Spleen (tissue), 8 donors: ENCODE measurements at regions not wholly inside any gene's neighbourhood (a gene's known extent, or its start where the extent isn't known, plus 50 kb on each side); places are given as distances from the start of the nearest gene placed in this dataset.

Source experiments
- DNase-seq: peaks from one replicate; pipeline ENCODE4 v3.0.0-alpha.2; 2020
- H3K27ac ChIP-seq, 8 donors: fragments of 200-600 bp; sonication (generic) in 7 of 8; 1 replicate in 4 of 8; 2 replicates in 4 of 8; pipeline versions ENCODE4 v1.5.0 to v1.8.0; 2016 to 2021; ENCODE audit warnings: inconsistent platforms in 4 of 8, mild to moderate bottlenecking in 4 of 8, moderate library complexity in 1 of 8
- H3K27me3 ChIP-seq, 7 donors: fragments of 200-600 bp; sonication (generic) in 6 of 7; replicated peaks in 1 of 7; 1 replicate in 4 of 7; 2 replicates in 3 of 7; pipeline versions ENCODE4 v1.5.0 to v1.8.0; 2016 to 2021; ENCODE audit warnings: inconsistent platforms in 3 of 7, mild to moderate bottlenecking in 1 of 7
- H3K36me3 ChIP-seq, 6 donors: fragments of 200-600 bp; sonication (generic) in 5 of 6; 1 replicate in 4 of 6; 2 replicates in 2 of 6; pipeline versions ENCODE4 v1.5.0 to v1.8.0; 2016 to 2021; ENCODE audit warnings: inconsistent platforms in 2 of 6
- H3K4me1 ChIP-seq, 6 donors: fragments of 200-600 bp; sonication (generic) in 5 of 6; 1 replicate in 3 of 6; 2 replicates in 3 of 6; pipeline versions ENCODE4 v1.5.0 to v1.8.0; 2016 to 2021; ENCODE audit warnings: inconsistent platforms in 3 of 6
- H3K4me3 ChIP-seq, 8 donors: fragments of 200-600 bp; sonication (generic) in 7 of 8; 1 replicate in 4 of 8; 2 replicates in 4 of 8; pipeline versions ENCODE4 v1.5.0 to v1.8.0; 2016 to 2021; ENCODE audit warnings: inconsistent platforms in 4 of 8, mild to moderate bottlenecking in 4 of 8, moderate library complexity in 2 of 8
- H3K9me3 ChIP-seq, 8 donors: fragments of 200-600 bp; sonication (generic) in 7 of 8; 1 replicate in 4 of 8; 2 replicates in 4 of 8; pipeline versions ENCODE4 v1.5.0 to v1.8.0; 2016 to 2021; ENCODE audit warnings: inconsistent platforms in 4 of 8
- CTCF ChIP-seq, 11 experiments: fragments of 200-600 bp in 7 of 11; fragments of 450-650 bp in 4 of 11; sonication (generic) in 4 of 11; IDR thresholded peaks in 8 of 11; conservative IDR thresholded peaks in 3 of 11; 1 replicate in 7 of 11; 2 replicates in 4 of 11; pipeline versions ENCODE4 v1.4.0 to v1.8.0; 2016 to 2021; ENCODE audit warnings: antibody characterized with exemption in 11 of 11, inconsistent platforms in 4 of 11, mild to moderate bottlenecking in 1 of 11
- POLR2A ChIP-seq, 3 donors: fragments of 450-650 bp; IDR thresholded peaks; one replicate each; pipeline ENCODE4 v1.5.1; 2017; ENCODE audit warnings: antibody characterized with exemption in 3 of 3, mild to moderate bottlenecking in 1 of 3
- POLR2AphosphoS5 ChIP-seq, 3 donors: sonication (generic); formaldehyde crosslinking; IDR thresholded peaks; one replicate each; pipeline ENCODE4 v1.5.1; 2017; ENCODE audit warnings: antibody characterized with exemption in 3 of 3
- intact Hi-C: fragments of 100-400 bp; cut with DNase I; formaldehyde crosslinking; loops from one replicate; pipeline ENCODE4 v1.15.0; 2023; ENCODE audit warnings: low total_unique reads
- donor health status: DM: no; HTN: no; CAD: no; lungs with moderate emphysema.
- donor health status: DM: no; HTN: no; CAD: no.
- donor health status: DM: no; HTN: no; CAD: no.
- donor health status: DM: yes; HTN: yes; CAD: no.

GRCh38 chr6:18314317-18314997 is 50.1 kb upstream of the DEK start:
- Histone ChIP-seq H3K36me3 (no peaks in the 10 kb centered on the region), H3K4me1 (no peaks in the 10 kb centered on the region), H3K4me3 (no peak overlapping the region), H3K27me3 (peaks cover 0 to 4% (median 0%) of the 10 kb centered on the region in 7 donors), H3K27ac (no peak overlapping the region), H3K9me3 (peaks cover 0 to 8% (median 0%) of the 10 kb centered on the region in 8 donors)
- TF ChIP-seq CTCF (IDR thresholded peaks at IDR 0.05 in 8 of 11, conservative IDR thresholded peaks at IDR 0.05 in 3 of 11) (no peak), POLR2AphosphoS5 (IDR thresholded peaks at IDR 0.05) (no peak), POLR2A (IDR thresholded peaks at IDR 0.05) (no peak)
- intact Hi-C loops: no loop called here
- no peak for DNase-seq
